Endodermal cell (in vitro differentiated cells): ENCODE measurements at regions not wholly inside any gene's neighbourhood (a gene's known extent, or its start where the extent isn't known, plus 50 kb on each side); places are given as distances from the start of the nearest gene placed in this dataset.

Experiments
- DNase-seq: peaks from one replicate; pipeline ENCODE4 v3.0.0-alpha.2; 2017
- H3K27ac ChIP-seq: 2 replicates; pipeline ENCODE4 v1.5.1; 2013; ENCODE audit warnings: mild to moderate bottlenecking, low read depth, low read length, moderate library complexity
- H3K27me3 ChIP-seq: 2 replicates; pipeline ENCODE4 v1.6.1; 2013; ENCODE audit warnings: mild to moderate bottlenecking, low read length, moderate library complexity; ENCODE audit not compliant: insufficient read depth, control insufficient read depth, poor library complexity, severe bottlenecking
- H3K36me3 ChIP-seq: 2 replicates; pipeline ENCODE4 v1.7.0; 2013; ENCODE audit warnings: mild to moderate bottlenecking, low read length, moderate library complexity; ENCODE audit not compliant: control insufficient read depth, insufficient read depth
- H3K4me1 ChIP-seq: one replicate; pipeline ENCODE4 v1.7.0; 2013; ENCODE audit warnings: low read length; ENCODE audit not compliant: control insufficient read depth, insufficient read depth
- H3K4me3 ChIP-seq: 2 replicates; pipeline ENCODE4 v1.5.1; 2013; ENCODE audit warnings: mild to moderate bottlenecking, low read length, moderate library complexity
- H3K9ac ChIP-seq: 2 replicates; pipeline ENCODE4 v1.6.1; 2013; ENCODE audit warnings: mild to moderate bottlenecking, low read length, moderate library complexity; ENCODE audit not compliant: poor library complexity, severe bottlenecking; ENCODE audit errors: extremely low read depth
- H3K9me3 ChIP-seq: 2 replicates; pipeline ENCODE4 v1.6.1; 2013; ENCODE audit warnings: mild to moderate bottlenecking, low read length, moderate library complexity; ENCODE audit not compliant: control insufficient read depth
- H3K27ac Mint-ChIP-seq: 2 replicates; pipeline ENCODE4 v1.8.0; 2020; ENCODE audit warnings: mixed read lengths
- H3K27me3 Mint-ChIP-seq: 2 replicates; pipeline ENCODE4 v1.8.0; 2021; ENCODE audit warnings: mild to moderate bottlenecking, mixed read lengths; ENCODE audit not compliant: insufficient read depth
- H3K36me3 Mint-ChIP-seq: 2 replicates; pipeline ENCODE4 v1.8.0; 2020; ENCODE audit warnings: low read depth, mixed read lengths
- H3K4me1 Mint-ChIP-seq: 2 replicates; pipeline ENCODE4 v1.8.0; 2020; ENCODE audit warnings: mixed read lengths
- H3K4me3 Mint-ChIP-seq: 2 replicates; pipeline ENCODE4 v1.8.0; 2020; ENCODE audit warnings: mild to moderate bottlenecking, moderate library complexity, mixed read lengths
- H3K9me3 Mint-ChIP-seq: 2 replicates; pipeline ENCODE4 v1.8.0; 2020; ENCODE audit warnings: mild to moderate bottlenecking, mixed read lengths
- CTCF ChIP-seq: fragments of 200-600 bp; sonication (generic); conservative IDR thresholded peaks from 2 replicates; pipeline ENCODE4 v1.5.0; 2021; ENCODE audit warnings: antibody characterized with exemption, mild to moderate bottlenecking
- WGBS, 2 experiments: methylation state at CpG; one replicate each; pipeline versions ENCODE4 v1.1.5 to v1.1.7; 2013; ENCODE audit warnings: missing lambda C conversion rate in 2 of 2, mixed read lengths in 1 of 2; ENCODE audit not compliant: insufficient coverage in 1 of 2, insufficient read length in 1 of 2; 5-methylcytosine and 5-hydroxymethylcytosine counted together

DNA sequence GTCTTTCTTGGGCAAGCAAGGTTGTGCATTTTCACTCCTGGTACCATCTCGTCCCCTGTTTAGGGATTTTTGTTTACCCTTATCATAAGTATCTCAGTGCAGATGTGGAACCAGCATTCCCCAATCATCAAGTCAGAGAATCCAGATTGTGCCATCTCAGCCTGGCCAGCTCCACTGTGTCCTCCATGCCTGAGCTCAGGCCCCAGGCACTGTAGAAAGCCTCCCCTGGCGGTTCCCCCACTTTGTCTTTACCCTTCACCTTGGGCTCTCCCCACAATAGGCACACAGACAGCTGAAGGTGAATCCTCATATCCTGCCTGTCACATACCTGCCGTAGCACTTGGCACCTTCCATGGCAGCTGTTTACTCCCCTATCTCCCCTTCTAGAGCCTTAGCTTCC is 264.7 kb upstream of the NFE2L3 start:
- no peaks in the 10 kb centered on the region for H3K36me3 ChIP-seq
- TF ChIP-seq CTCF: no peak
- no peaks in the 10 kb centered on the region for H3K9me3 ChIP-seq
- no peaks in the 10 kb centered on the region for H3K27me3 ChIP-seq
- no peak overlapping the region for H3K27ac ChIP-seq
- Mint-ChIP-seq H3K36me3 (no peaks in the 10 kb centered on the region), H3K4me3 (no peak overlapping the region), H3K9me3 (no peaks in the 10 kb centered on the region), H3K4me1 (no peaks in the 10 kb centered on the region), H3K27ac (no peak overlapping the region), H3K27me3 (no peaks in the 10 kb centered on the region)
- H3K4me1 ChIP-seq: no peaks in the 10 kb centered on the region
- H3K9ac ChIP-seq: no peak overlapping the region
- WGBS, 2 experiments: 82 to 91% methylated on average over 3 of the region's 3 CpGs
- H3K4me3 ChIP-seq: no peak overlapping the region
- no peak for DNase-seq

DNA sequence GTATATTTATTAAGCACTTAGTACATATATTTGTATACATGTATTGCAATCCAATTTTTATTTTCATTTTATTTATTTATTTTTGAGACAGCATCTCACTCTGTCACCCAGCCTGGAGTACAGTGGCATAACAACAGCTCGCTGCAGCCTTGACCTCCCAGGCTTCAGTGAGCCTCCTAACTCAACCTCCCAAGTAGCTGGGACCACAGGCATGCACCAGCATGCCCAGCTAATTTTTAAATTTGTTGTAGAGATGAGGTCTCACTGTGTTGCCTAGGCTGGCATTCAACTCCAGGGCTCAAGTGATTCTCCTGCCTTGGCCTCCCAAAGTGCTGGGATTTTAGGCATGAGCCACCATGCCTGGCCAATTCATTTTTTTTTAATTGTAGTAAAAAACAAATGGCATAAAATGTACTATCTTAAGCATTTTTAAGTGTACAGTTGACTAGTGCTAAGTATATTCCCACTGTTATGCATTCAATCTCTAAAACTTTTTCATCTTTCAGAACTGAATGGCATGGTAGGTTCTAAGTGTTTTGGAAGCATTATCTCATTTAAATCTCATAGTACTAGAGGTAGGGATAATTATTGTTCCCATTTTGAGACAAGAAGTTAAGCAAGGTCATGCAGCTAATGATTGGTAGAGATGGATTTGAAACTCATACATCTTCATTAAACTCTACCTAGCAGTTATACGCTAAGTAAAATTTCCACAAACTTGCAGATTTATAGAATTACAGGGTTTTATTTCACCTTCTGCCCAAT is 264.0 kb upstream of the NFE2L3 start:
- H3K27ac Mint-ChIP-seq: no peak overlapping the region
- no peaks in the 10 kb centered on the region for H3K9me3 ChIP-seq
- H3K36me3 Mint-ChIP-seq: no peaks in the 10 kb centered on the region
- H3K4me1 ChIP-seq: no peaks in the 10 kb centered on the region
- no peaks in the 10 kb centered on the region for H3K36me3 ChIP-seq
- no peaks in the 10 kb centered on the region for H3K27me3 Mint-ChIP-seq
- H3K9ac ChIP-seq: no peak overlapping the region
- no peak overlapping the region for H3K27ac ChIP-seq
- H3K4me3 Mint-ChIP-seq: no peak overlapping the region
- TF ChIP-seq CTCF: no peak
- no peak overlapping the region for H3K4me3 ChIP-seq
- no peaks in the 10 kb centered on the region for H3K9me3 Mint-ChIP-seq
- H3K27me3 ChIP-seq: no peaks in the 10 kb centered on the region
- no peak for DNase-seq
- H3K4me1 Mint-ChIP-seq: peaks cover 3% of the 10 kb centered on the region
- WGBS, 2 experiments: 98 to 100% methylated on average over 2 of the region's 2 CpGs

- Mint-ChIP-seq H3K4me1 (peaks cover 4% of the 10 kb centered on the region), H3K4me3 (no peak overlapping the region), H3K27me3 (no peaks in the 10 kb centered on the region), H3K36me3 (no peaks in the 10 kb centered on the region), H3K9me3 (no peaks in the 10 kb centered on the region), H3K27ac (no peak overlapping the region)
- no peak for DNase-seq
- no peaks in the 10 kb centered on the region for H3K4me1 ChIP-seq
- no peaks in the 10 kb centered on the region for H3K9me3 ChIP-seq
- H3K27ac ChIP-seq: no peak overlapping the region
- no peak overlapping the region for H3K9ac ChIP-seq
- H3K27me3 ChIP-seq: no peaks in the 10 kb centered on the region
- 82% methylated on average over 3 to 7 of the region's 7 CpGs for WGBS, 2 experiments
- no peak for TF ChIP-seq CTCF
- no peak overlapping the region for H3K4me3 ChIP-seq
- no peaks in the 10 kb centered on the region for H3K36me3 ChIP-seq
Observed at GRCh38 chr7:25889765-25890164, 262.2 kb upstream of the NFE2L3 start.
